ENCODE measurements at regions not wholly inside any gene's neighbourhood (a gene's known extent, or its start where the extent isn't known, plus 50 kb on each side); places are given as distances from the start of the nearest gene placed in this dataset.
"Not testable (repeated sequence)": the region's sequence is repeated elsewhere in the genome, so short reads cannot be mapped to it uniquely, and the experiment has no call there.

DNA sequence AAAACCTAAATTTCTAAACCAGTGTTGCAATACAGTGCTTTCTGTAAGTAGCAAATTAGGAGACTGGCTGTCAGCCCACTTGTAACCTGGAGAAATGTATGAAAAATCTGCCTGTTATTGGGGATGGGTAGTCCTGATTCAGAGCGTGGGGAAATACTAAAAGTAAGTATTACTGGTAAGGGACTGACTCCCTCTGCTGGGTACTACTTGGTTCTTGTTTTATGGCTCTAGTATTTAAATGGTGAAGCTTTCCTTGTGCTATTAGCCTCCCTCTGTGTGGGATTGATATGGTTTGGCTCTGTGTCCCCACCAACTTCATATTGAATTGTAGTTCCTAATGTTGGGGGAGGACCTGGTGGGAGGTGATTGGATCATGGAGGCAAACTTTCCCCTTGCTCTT lies 886.1 kb downstream of the SORCS1 start:
- H3K27ac ChIP-seq (ENCODE audit: low read length), result no peak overlapping the region
- no peak overlapping the region for H3K4me3 Mint-ChIP-seq
- H3K9me3 Mint-ChIP-seq, result peaks cover 5 to 21% (median 10%) of the 10 kb centered on the region in 3 donors
- H3K36me3 ChIP-seq (ENCODE audit: control insufficient read depth in 2 of 2, extremely low read depth in 1 of 2, insufficient read depth in 1 of 2, low read length in 1 of 2), result no peaks in the 10 kb centered on the region
- H3K36me3 Mint-ChIP-seq, result no peaks in the 10 kb centered on the region
- ChIA-PET CTCF (no interaction called here), POLR2A (no interaction called here)
- no peaks in the 10 kb centered on the region for H3K9me3 ChIP-seq
- ATAC-seq (replicated peaks in 1 of 4) (no peak), DNase-seq (no peak)
- H3K4me1 ChIP-seq (ENCODE audit: control insufficient read depth in 1 of 2, extremely low read depth in 1 of 2, insufficient read depth in 2 of 2, low read length in 2 of 2), result no peaks in the 10 kb centered on the region
- no peaks in the 10 kb centered on the region for H3K27me3 ChIP-seq (replicated peaks in 1 of 2; ENCODE audit: control insufficient read depth in 2 of 2, extremely low read depth in 1 of 2, insufficient read depth in 2 of 2, low read length in 1 of 2)
- no peaks in the 10 kb centered on the region for H3K27me3 Mint-ChIP-seq
- H3K27ac Mint-ChIP-seq, result no peak overlapping the region
- no peaks in the 10 kb centered on the region for H3K4me1 Mint-ChIP-seq
- H3K4me3 ChIP-seq (ENCODE audit: control insufficient read depth in 1 of 2, extremely low read depth in 1 of 2, low read length in 1 of 2), result no peak overlapping the region
- no CpG with 5 or more reads among the region's 1 CpG for WGBS (ENCODE audit: insufficient coverage)

- H3K27me3 Mint-ChIP-seq, result no peaks in the 10 kb centered on the region
- ATAC-seq (replicated peaks in 1 of 4) (no peak), DNase-seq (no peak)
- Histone ChIP-seq H3K36me3 (ENCODE audit: control insufficient read depth in 2 of 2, extremely low read depth in 1 of 2, insufficient read depth in 1 of 2, low read length in 1 of 2) (no peaks in the 10 kb centered on the region), H3K27ac (ENCODE audit: low read length) (no peak overlapping the region), H3K27me3 (replicated peaks in 1 of 2; ENCODE audit: control insufficient read depth in 2 of 2, extremely low read depth in 1 of 2, insufficient read depth in 2 of 2, low read length in 1 of 2) (no peaks in the 10 kb centered on the region), H3K4me1 (ENCODE audit: control insufficient read depth in 1 of 2, extremely low read depth in 1 of 2, insufficient read depth in 2 of 2, low read length in 2 of 2) (no peaks in the 10 kb centered on the region), H3K9me3 (no peaks in the 10 kb centered on the region), H3K4me3 (ENCODE audit: control insufficient read depth in 1 of 2, extremely low read depth in 1 of 2, low read length in 1 of 2) (no peak overlapping the region)
- CTCF ChIA-PET, result no interaction called here
- no peaks in the 10 kb centered on the region for H3K36me3 Mint-ChIP-seq
- POLR2A ChIA-PET, result no interaction called here
- no peaks in the 10 kb centered on the region for H3K4me1 Mint-ChIP-seq
- H3K9me3 Mint-ChIP-seq, result peaks cover 0 to 8% (median 2%) of the 10 kb centered on the region in 3 donors
- WGBS (ENCODE audit: insufficient coverage), result 83% methylated on average over 1 of the region's 3 CpGs
- H3K4me3 Mint-ChIP-seq, result no peak overlapping the region
- no peak overlapping the region for H3K27ac Mint-ChIP-seq
Measured at GRCh38 chr10:106271237-106271636, 893.3 kb downstream of the SORCS1 start.

GRCh38 chr10:106268000-106268399 lies 896.5 kb downstream of the SORCS1 start:
- no peaks in the 10 kb centered on the region for H3K36me3 ChIP-seq (ENCODE audit: control insufficient read depth in 2 of 2, extremely low read depth in 1 of 2, insufficient read depth in 1 of 2, low read length in 1 of 2)
- no peak overlapping the region for H3K27ac ChIP-seq (ENCODE audit: low read length)
- no peaks in the 10 kb centered on the region for H3K27me3 ChIP-seq (replicated peaks in 1 of 2; ENCODE audit: control insufficient read depth in 2 of 2, extremely low read depth in 1 of 2, insufficient read depth in 2 of 2, low read length in 1 of 2)
- Mint-ChIP-seq H3K4me3 (no peak overlapping the region), H3K36me3 (no peaks in the 10 kb centered on the region), H3K9me3 (peaks cover 0 to 18% (median 2%) of the 10 kb centered on the region in 3 donors), H3K4me1 (no peaks in the 10 kb centered on the region), H3K27me3 (no peaks in the 10 kb centered on the region), H3K27ac (no peak overlapping the region)
- ChIA-PET CTCF (no interaction called here), POLR2A (no interaction called here)
- no peak for ATAC-seq (replicated peaks in 1 of 4)
- H3K4me1 ChIP-seq (ENCODE audit: control insufficient read depth in 1 of 2, extremely low read depth in 1 of 2, insufficient read depth in 2 of 2, low read length in 2 of 2), result no peaks in the 10 kb centered on the region
- H3K4me3 ChIP-seq (ENCODE audit: control insufficient read depth in 1 of 2, extremely low read depth in 1 of 2, low read length in 1 of 2), result no peak overlapping the region
- no peaks in the 10 kb centered on the region for H3K9me3 ChIP-seq
- 100% methylated on average over 1 of the region's 2 CpGs for WGBS (ENCODE audit: insufficient coverage)
- no peak for DNase-seq

DNA sequence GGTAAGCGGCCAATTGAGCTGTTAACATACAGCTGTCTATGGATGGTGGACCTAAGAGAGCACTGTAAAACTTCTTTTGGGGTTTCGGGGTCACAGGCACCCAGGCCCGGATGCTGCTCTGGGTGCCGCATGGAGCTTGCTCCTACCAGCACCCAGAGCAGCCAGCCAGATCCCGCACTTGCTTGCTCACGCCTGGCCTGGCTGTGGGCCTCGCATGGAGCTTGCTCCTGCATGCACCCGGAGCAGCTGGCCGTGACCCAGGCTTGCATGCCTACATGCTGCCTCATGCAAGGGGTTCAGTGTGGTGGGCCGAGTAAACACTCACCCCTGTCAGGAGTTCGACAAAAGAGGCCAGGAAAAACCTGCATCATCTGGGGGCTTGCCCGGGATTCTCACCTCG lies 896.9 kb downstream of the SORCS1 start:
- CTCF ChIA-PET, result no interaction called here

DNA sequence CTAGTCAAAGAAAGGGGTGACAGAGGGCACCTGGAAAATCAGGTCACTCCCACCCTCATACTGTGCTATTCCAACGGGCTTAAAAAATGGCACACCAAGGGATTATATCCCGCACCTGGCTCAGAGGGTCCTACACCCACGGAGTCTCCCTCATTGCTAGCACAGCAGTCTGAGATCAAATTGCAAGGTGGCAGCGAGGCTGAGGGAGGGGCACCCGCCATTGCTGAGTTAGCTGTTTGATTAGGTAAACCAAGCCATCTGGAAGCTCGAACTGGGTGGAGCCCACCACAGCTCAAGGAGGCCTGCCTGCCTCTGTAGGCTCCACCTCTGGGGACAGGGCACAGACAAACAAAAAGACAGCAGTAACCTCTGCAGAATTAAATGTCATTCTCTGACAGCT lies 907.1 kb downstream of the SORCS1 start:
- H3K27ac Mint-ChIP-seq; DNase-seq; H3K36me3 Mint-ChIP-seq; ATAC-seq (replicated peaks in 1 of 4); H3K27me3 Mint-ChIP-seq; H3K4me1 Mint-ChIP-seq; H3K36me3 ChIP-seq (ENCODE audit: control insufficient read depth in 2 of 2, extremely low read depth in 1 of 2, insufficient read depth in 1 of 2, low read length in 1 of 2); POLR2A ChIA-PET; H3K9me3 ChIP-seq; H3K4me3 ChIP-seq (ENCODE audit: control insufficient read depth in 1 of 2, extremely low read depth in 1 of 2, low read length in 1 of 2); H3K4me1 ChIP-seq (ENCODE audit: control insufficient read depth in 1 of 2, extremely low read depth in 1 of 2, insufficient read depth in 2 of 2, low read length in 2 of 2); H3K4me3 Mint-ChIP-seq; CTCF ChIA-PET; H3K27me3 ChIP-seq (replicated peaks in 1 of 2; ENCODE audit: control insufficient read depth in 2 of 2, extremely low read depth in 1 of 2, insufficient read depth in 2 of 2, low read length in 1 of 2); H3K27ac ChIP-seq (ENCODE audit: low read length): not testable (repeated sequence)
- H3K9me3 Mint-ChIP-seq, result peaks cover 0 to 13% (median 9%) of the 10 kb centered on the region in 3 donors
- WGBS (ENCODE audit: insufficient coverage), result 86% methylated on average over 5 of the region's 6 CpGs

More for the DNA sequence above, 896.9 kb downstream of the SORCS1 start:
- Mint-ChIP-seq H3K4me1 (no peaks in the 10 kb centered on the region), H3K27me3 (no peaks in the 10 kb centered on the region), H3K36me3 (no peaks in the 10 kb centered on the region), H3K27ac (no peak overlapping the region), H3K9me3 (peaks cover 0 to 17% (median 2%) of the 10 kb centered on the region in 3 donors), H3K4me3 (no peak overlapping the region)
- peak in 1 of 35 experiments; percentile 0 for DNase-seq
- H3K27me3 ChIP-seq (replicated peaks in 1 of 2; ENCODE audit: control insufficient read depth in 2 of 2, extremely low read depth in 1 of 2, insufficient read depth in 2 of 2, low read length in 1 of 2), result no peaks in the 10 kb centered on the region
- no peaks in the 10 kb centered on the region for H3K9me3 ChIP-seq
- no peaks in the 10 kb centered on the region for H3K36me3 ChIP-seq (ENCODE audit: control insufficient read depth in 2 of 2, extremely low read depth in 1 of 2, insufficient read depth in 1 of 2, low read length in 1 of 2)
- WGBS (ENCODE audit: insufficient coverage), result 88% methylated on average over 13 of the region's 13 CpGs
- peak in 1 of 4 experiments; percentile 7 for ATAC-seq (replicated peaks in 1 of 4)
- H3K4me3 ChIP-seq (ENCODE audit: control insufficient read depth in 1 of 2, extremely low read depth in 1 of 2, low read length in 1 of 2), result no peak overlapping the region
- POLR2A ChIA-PET, result no interaction called here
- no peak overlapping the region for H3K27ac ChIP-seq (ENCODE audit: low read length)
- no peaks in the 10 kb centered on the region for H3K4me1 ChIP-seq (ENCODE audit: control insufficient read depth in 1 of 2, extremely low read depth in 1 of 2, insufficient read depth in 2 of 2, low read length in 2 of 2)

- no peak for DNase-seq
- Mint-ChIP-seq H3K9me3 (peaks cover 0 to 12% (median 5%) of the 10 kb centered on the region in 3 donors), H3K36me3 (no peaks in the 10 kb centered on the region), H3K4me3 (no peak overlapping the region), H3K27ac (no peak overlapping the region), H3K27me3 (no peaks in the 10 kb centered on the region), H3K4me1 (no peaks in the 10 kb centered on the region)
- Histone ChIP-seq H3K4me3 (ENCODE audit: control insufficient read depth in 1 of 2, extremely low read depth in 1 of 2, low read length in 1 of 2) (no peak overlapping the region), H3K36me3 (ENCODE audit: control insufficient read depth in 2 of 2, extremely low read depth in 1 of 2, insufficient read depth in 1 of 2, low read length in 1 of 2) (no peaks in the 10 kb centered on the region), H3K4me1 (ENCODE audit: control insufficient read depth in 1 of 2, extremely low read depth in 1 of 2, insufficient read depth in 2 of 2, low read length in 2 of 2) (no peaks in the 10 kb centered on the region), H3K9me3 (no peaks in the 10 kb centered on the region), H3K27ac (ENCODE audit: low read length) (no peak overlapping the region), H3K27me3 (replicated peaks in 1 of 2; ENCODE audit: control insufficient read depth in 2 of 2, extremely low read depth in 1 of 2, insufficient read depth in 2 of 2, low read length in 1 of 2) (no peaks in the 10 kb centered on the region)
- ATAC-seq (replicated peaks in 1 of 4), result no peak
- ChIA-PET POLR2A (no interaction called here), CTCF (no interaction called here)
- 100% methylated on average over 1 of the region's 6 CpGs for WGBS (ENCODE audit: insufficient coverage)
Measured at GRCh38 chr10:106255111-106255678, 909.3 kb downstream of the SORCS1 start.

DNA sequence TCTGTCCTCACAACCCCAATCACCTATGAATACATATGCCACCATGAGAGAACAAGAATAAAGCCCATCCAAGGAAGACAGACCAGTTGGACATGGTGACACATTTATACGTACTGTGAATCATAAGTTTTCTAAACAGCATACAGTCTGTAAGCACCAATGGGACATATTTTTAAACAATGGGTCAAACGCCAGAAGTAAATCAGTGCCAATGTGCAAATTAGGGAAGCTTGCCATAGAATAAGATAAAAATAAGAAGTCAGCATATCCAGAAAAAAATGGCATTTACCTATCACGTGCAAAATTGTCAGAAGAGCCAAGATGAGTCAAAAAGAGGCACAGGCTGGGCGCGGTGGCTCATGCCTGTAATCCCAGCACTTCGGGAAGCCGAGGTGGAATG lies 910.4 kb downstream of the SORCS1 start:
- peaks cover 5 to 7% (median 6%) of the 10 kb centered on the region in 3 donors for H3K9me3 Mint-ChIP-seq
- WGBS (ENCODE audit: insufficient coverage), result 40% methylated on average over 1 of the region's 7 CpGs

More for the DNA sequence above, 910.4 kb downstream of the SORCS1 start:
- H3K27me3 Mint-ChIP-seq, result no peaks in the 10 kb centered on the region
- POLR2A ChIA-PET, result interaction anchor here in 1 of 2 donors (0.5 kb wide), 1 partner anchor 23 kb away, joined by 4 read pairs; no protein-coding TSS in a partner anchor
- no peak for DNase-seq
- ATAC-seq (replicated peaks in 1 of 4), result no peak
- H3K36me3 Mint-ChIP-seq, result no peaks in the 10 kb centered on the region
- no peak overlapping the region for H3K27ac ChIP-seq (ENCODE audit: low read length)
- H3K4me1 Mint-ChIP-seq, result no peaks in the 10 kb centered on the region
- H3K4me3 Mint-ChIP-seq, result no peak overlapping the region
- H3K36me3 ChIP-seq (ENCODE audit: control insufficient read depth in 2 of 2, extremely low read depth in 1 of 2, insufficient read depth in 1 of 2, low read length in 1 of 2), result no peaks in the 10 kb centered on the region
- no peaks in the 10 kb centered on the region for H3K9me3 ChIP-seq
- H3K4me1 ChIP-seq (ENCODE audit: control insufficient read depth in 1 of 2, extremely low read depth in 1 of 2, insufficient read depth in 2 of 2, low read length in 2 of 2), result no peaks in the 10 kb centered on the region
- no peak overlapping the region for H3K27ac Mint-ChIP-seq
- no peaks in the 10 kb centered on the region for H3K27me3 ChIP-seq (replicated peaks in 1 of 2; ENCODE audit: control insufficient read depth in 2 of 2, extremely low read depth in 1 of 2, insufficient read depth in 2 of 2, low read length in 1 of 2)
- no peak overlapping the region for H3K4me3 ChIP-seq (ENCODE audit: control insufficient read depth in 1 of 2, extremely low read depth in 1 of 2, low read length in 1 of 2)
- CTCF ChIA-PET, result no interaction called here
